GM23248 (cell line): ENCODE measurements at regions not wholly inside any gene's neighbourhood (a gene's known extent, or its start where the extent isn't known, plus 50 kb on each side); places are given as distances from the start of the nearest gene placed in this dataset.

Experiments used
- EZH2 ChIP-seq: fragments of 200-600 bp; sonication (generic); IDR thresholded peaks from 2 replicates; pipeline ENCODE4 v1.6.1; 2018; ENCODE audit warnings: antibody characterized with exemption, mild to moderate bottlenecking; ENCODE audit not compliant: insufficient read depth, poor library complexity, severe bottlenecking
- EZH2phosphoT487 ChIP-seq: fragments of 200-600 bp; sonication (generic); IDR thresholded peaks from 2 replicates; pipeline ENCODE4 v1.6.1; 2018; ENCODE audit warnings: antibody characterized with exemption, moderate library complexity, mild to moderate bottlenecking, low read depth; ENCODE audit not compliant: insufficient read depth

- TF ChIP-seq EZH2 (no peak), EZH2phosphoT487 (no peak)
Observed at GRCh38 chr10:3294919-3295581, 122.5 kb upstream of the PITRM1 start.
